Ascending aorta (tissue), 2 donors: ENCODE measurements at regions not wholly inside any gene's neighbourhood (a gene's known extent, or its start where the extent isn't known, plus 50 kb on each side); places are given as distances from the start of the nearest gene placed in this dataset.

Experiments used
- DNase-seq, 2 donors: peaks; one replicate each; pipeline ENCODE4 v3.0.0-alpha.2; 2019; ENCODE audit warnings: low spot score in 2 of 2
- H3K27ac ChIP-seq, 2 donors: fragments of 200-600 bp; sonication (generic); one replicate each; pipeline ENCODE4 v1.5.1; 2016 to 2017; ENCODE audit warnings: mild to moderate bottlenecking in 1 of 2
- H3K27me3 ChIP-seq: fragments of 200-600 bp; sonication (generic); one replicate; pipeline ENCODE4 v1.5.1; 2017
- H3K36me3 ChIP-seq, 2 donors: fragments of 200-600 bp; sonication (generic); one replicate each; pipeline ENCODE4 v1.5.1; 2016
- H3K4me1 ChIP-seq, 2 donors: fragments of 200-600 bp; sonication (generic); one replicate each; pipeline ENCODE4 v1.5.1; 2016 to 2017; ENCODE audit warnings: mild to moderate bottlenecking in 1 of 2
- H3K4me3 ChIP-seq, 2 donors: fragments of 200-600 bp; sonication (generic); one replicate each; pipeline ENCODE4 v1.5.1; 2016 to 2017; ENCODE audit warnings: mild to moderate bottlenecking in 1 of 2
- H3K9me3 ChIP-seq, 2 donors: fragments of 200-600 bp; sonication (generic); one replicate each; pipeline ENCODE4 v1.5.1; 2016
- intact Hi-C: fragments of 100-400 bp; cut with DNase I; formaldehyde crosslinking; loops from one replicate; pipeline ENCODE4 v1.15.1; 2023
- TF ChIP-seq, protein P1 (sequence below), 3 experiments: fragments of 200-600 bp in 2 of 3; fragments of 450-650 bp in 1 of 3; sonication (generic) in 2 of 3; IDR thresholded peaks; one replicate each; pipeline ENCODE4 v1.5.1; 2016 to 2019; ENCODE audit warnings: antibody characterized with exemption in 3 of 3, mild to moderate bottlenecking in 1 of 3, moderate library complexity in 1 of 3

DNA sequence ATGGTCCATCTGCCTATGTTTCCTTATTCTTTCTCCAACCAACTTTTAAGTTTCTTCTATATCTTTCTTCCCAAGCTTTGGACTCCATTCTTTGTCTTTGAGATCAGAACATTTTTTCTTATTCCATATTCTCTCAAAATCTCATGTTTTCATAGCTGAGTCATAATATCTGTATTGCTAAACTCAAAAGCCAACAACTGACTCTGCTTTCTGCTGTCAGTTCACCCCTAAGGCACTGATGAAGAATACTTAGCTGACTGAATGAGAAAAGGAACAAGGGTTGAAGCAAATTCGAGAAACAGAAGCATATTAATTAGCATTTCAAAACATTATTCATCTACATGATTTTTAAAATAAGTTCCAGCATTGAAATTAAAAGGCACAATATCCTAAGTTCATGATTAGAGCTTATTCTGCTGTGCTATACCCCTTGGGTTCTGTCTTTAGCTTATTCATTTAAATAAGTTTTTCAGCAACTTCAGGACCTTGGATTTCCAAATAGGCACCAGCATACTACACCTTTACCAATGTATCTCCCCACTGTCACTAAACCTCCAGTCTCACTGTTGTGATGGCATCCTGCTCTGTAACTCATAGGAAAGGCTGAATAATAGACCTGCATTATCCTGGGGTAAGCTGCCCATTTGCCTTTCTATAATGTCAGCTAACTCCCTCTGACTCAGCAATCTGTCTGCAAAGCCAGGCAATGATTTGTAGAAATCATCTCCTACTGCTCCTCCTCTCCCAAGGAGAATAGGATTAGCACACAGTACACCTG lies 49.9 kb upstream of the C5orf46 start:
- DNase-seq: no peak
- no peaks in the 10 kb centered on the region for H3K4me1 ChIP-seq
- no peak overlapping the region for H3K27ac ChIP-seq
- TF ChIP-seq, protein P1, sequence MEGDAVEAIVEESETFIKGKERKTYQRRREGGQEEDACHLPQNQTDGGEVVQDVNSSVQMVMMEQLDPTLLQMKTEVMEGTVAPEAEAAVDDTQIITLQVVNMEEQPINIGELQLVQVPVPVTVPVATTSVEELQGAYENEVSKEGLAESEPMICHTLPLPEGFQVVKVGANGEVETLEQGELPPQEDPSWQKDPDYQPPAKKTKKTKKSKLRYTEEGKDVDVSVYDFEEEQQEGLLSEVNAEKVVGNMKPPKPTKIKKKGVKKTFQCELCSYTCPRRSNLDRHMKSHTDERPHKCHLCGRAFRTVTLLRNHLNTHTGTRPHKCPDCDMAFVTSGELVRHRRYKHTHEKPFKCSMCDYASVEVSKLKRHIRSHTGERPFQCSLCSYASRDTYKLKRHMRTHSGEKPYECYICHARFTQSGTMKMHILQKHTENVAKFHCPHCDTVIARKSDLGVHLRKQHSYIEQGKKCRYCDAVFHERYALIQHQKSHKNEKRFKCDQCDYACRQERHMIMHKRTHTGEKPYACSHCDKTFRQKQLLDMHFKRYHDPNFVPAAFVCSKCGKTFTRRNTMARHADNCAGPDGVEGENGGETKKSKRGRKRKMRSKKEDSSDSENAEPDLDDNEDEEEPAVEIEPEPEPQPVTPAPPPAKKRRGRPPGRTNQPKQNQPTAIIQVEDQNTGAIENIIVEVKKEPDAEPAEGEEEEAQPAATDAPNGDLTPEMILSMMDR (IDR thresholded peaks at IDR 0.05): no peak
- no peaks in the 10 kb centered on the region for H3K9me3 ChIP-seq
- H3K27me3 ChIP-seq: no peaks in the 10 kb centered on the region
- H3K4me3 ChIP-seq: no peak overlapping the region
- no peaks in the 10 kb centered on the region for H3K36me3 ChIP-seq
- intact Hi-C loops: loop anchor here (10.0 kb wide), 1 partner anchor 769 kb away; no protein-coding TSS in a partner anchor
